SK-N-SH (cell line): ENCODE measurements at regions not wholly inside any gene's neighbourhood (a gene's known extent, or its start where the extent isn't known, plus 50 kb on each side); places are given as distances from the start of the nearest gene placed in this dataset.

Experiments
- EZH2phosphoT487 ChIP-seq: fragments of 200-600 bp; sonication (generic); IDR thresholded peaks from 2 replicates; pipeline ENCODE4 v1.6.1; 2017; ENCODE audit warnings: low read depth, mixed run types, mild to moderate bottlenecking, antibody characterized with exemption, moderate library complexity, borderline replicate concordance
- FOXM1 ChIP-seq: IDR thresholded peaks from 2 replicates; pipeline ENCODE4 v1.4.0; 2012; ENCODE audit warnings: low read depth, mild to moderate bottlenecking
- NFIC ChIP-seq: IDR thresholded peaks from 2 replicates; pipeline ENCODE4 v1.4.0; 2012; ENCODE audit warnings: borderline replicate concordance
- POLR2AphosphoS5 ChIP-seq: IDR thresholded peaks from 2 replicates; pipeline ENCODE4 v1.6.1; 2012; ENCODE audit warnings: low read depth, low read length
- RAD21 ChIP-seq: IDR thresholded peaks from 2 replicates; pipeline ENCODE4 v1.6.1; 2012; ENCODE audit warnings: mild to moderate bottlenecking, low read length
- TCF12 ChIP-seq: IDR thresholded peaks from 2 replicates; pipeline ENCODE4 v1.4.0; 2012
- TF ChIP-seq, protein P1 (sequence below): fragments of 200-600 bp; sonication (generic); IDR thresholded peaks from 2 replicates; pipeline ENCODE4 v1.6.1; 2017; ENCODE audit warnings: antibody characterized with exemption, mild to moderate bottlenecking, moderate library complexity
- TF ChIP-seq, protein P2 (sequence below): IDR thresholded peaks from 2 replicates; pipeline ENCODE4; 2012
- TF ChIP-seq, protein P3 (sequence below): IDR thresholded peaks from 2 replicates; pipeline ENCODE4 v1.6.1; 2012; ENCODE audit warnings: mild to moderate bottlenecking, low read depth, low read length, moderate library complexity
- TF ChIP-seq, protein P4 (sequence below): IDR thresholded peaks from 2 replicates; pipeline ENCODE4 v1.4.0; 2012; ENCODE audit warnings: low read depth
- TF ChIP-seq, protein P5 (sequence below): fragments of 150-350 bp; IDR thresholded peaks from 2 replicates; pipeline ENCODE4 v1.6.1; 2017; ENCODE audit warnings: antibody characterized with exemption, low read length, low read depth, borderline replicate concordance
- TF ChIP-seq, protein P6 (sequence below): fragments of 150-350 bp; IDR thresholded peaks from 2 replicates; pipeline ENCODE4 v1.6.1; 2016; ENCODE audit warnings: mild to moderate bottlenecking, low read depth, low read length

DNA sequence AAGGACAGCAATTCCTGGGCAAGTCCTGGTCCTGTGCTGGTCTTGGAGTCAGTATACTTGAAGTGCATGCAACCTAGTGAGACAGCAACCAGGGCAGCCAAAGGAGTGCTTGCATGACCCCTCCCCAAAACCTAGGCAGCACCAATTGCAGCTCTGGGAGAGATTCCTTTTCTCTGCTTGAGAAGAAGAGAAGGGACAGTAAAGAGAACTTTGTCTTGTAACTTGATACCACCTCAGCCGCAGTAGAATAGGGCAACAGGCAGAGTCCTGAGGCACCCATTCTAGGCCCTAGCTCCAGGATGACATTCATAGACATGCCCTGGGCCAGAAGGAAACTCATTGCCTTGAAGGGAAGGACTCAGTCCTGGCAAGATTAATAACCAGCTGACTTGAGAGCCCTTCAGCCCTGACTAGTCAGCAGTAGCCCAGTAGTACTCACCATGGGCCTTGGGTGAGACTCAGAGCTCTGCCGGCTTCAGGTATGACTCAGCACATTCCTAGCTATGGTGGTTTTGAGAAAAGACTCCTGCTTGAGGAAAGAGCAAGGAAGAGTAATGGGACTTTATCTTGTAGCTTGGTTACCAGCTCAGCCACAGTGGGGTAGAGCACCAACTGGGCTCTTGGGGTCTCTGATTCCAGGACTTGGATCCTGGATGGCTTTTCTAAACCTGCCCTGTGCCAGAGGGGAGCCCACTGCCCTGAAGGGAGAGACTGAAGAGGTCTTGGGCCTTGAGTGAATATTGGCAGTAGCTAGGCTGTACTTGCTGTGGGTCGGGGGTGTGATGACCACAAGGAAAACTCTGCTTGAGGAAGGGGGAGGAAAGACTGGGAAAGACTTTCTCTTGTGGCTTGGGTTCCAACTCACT, 51.7 kb upstream of the ACADM start:
- TF ChIP-seq, protein P1, sequence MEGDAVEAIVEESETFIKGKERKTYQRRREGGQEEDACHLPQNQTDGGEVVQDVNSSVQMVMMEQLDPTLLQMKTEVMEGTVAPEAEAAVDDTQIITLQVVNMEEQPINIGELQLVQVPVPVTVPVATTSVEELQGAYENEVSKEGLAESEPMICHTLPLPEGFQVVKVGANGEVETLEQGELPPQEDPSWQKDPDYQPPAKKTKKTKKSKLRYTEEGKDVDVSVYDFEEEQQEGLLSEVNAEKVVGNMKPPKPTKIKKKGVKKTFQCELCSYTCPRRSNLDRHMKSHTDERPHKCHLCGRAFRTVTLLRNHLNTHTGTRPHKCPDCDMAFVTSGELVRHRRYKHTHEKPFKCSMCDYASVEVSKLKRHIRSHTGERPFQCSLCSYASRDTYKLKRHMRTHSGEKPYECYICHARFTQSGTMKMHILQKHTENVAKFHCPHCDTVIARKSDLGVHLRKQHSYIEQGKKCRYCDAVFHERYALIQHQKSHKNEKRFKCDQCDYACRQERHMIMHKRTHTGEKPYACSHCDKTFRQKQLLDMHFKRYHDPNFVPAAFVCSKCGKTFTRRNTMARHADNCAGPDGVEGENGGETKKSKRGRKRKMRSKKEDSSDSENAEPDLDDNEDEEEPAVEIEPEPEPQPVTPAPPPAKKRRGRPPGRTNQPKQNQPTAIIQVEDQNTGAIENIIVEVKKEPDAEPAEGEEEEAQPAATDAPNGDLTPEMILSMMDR: no peak
- TF ChIP-seq, protein P2, sequence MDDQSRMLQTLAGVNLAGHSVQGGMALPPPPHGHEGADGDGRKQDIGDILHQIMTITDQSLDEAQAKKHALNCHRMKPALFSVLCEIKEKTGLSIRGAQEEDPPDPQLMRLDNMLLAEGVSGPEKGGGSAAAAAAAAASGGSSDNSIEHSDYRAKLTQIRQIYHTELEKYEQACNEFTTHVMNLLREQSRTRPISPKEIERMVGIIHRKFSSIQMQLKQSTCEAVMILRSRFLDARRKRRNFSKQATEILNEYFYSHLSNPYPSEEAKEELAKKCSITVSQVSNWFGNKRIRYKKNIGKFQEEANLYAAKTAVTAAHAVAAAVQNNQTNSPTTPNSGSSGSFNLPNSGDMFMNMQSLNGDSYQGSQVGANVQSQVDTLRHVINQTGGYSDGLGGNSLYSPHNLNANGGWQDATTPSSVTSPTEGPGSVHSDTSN: peak; percentile 53
- no peak for TF ChIP-seq NFIC
- TF ChIP-seq, protein P3, sequence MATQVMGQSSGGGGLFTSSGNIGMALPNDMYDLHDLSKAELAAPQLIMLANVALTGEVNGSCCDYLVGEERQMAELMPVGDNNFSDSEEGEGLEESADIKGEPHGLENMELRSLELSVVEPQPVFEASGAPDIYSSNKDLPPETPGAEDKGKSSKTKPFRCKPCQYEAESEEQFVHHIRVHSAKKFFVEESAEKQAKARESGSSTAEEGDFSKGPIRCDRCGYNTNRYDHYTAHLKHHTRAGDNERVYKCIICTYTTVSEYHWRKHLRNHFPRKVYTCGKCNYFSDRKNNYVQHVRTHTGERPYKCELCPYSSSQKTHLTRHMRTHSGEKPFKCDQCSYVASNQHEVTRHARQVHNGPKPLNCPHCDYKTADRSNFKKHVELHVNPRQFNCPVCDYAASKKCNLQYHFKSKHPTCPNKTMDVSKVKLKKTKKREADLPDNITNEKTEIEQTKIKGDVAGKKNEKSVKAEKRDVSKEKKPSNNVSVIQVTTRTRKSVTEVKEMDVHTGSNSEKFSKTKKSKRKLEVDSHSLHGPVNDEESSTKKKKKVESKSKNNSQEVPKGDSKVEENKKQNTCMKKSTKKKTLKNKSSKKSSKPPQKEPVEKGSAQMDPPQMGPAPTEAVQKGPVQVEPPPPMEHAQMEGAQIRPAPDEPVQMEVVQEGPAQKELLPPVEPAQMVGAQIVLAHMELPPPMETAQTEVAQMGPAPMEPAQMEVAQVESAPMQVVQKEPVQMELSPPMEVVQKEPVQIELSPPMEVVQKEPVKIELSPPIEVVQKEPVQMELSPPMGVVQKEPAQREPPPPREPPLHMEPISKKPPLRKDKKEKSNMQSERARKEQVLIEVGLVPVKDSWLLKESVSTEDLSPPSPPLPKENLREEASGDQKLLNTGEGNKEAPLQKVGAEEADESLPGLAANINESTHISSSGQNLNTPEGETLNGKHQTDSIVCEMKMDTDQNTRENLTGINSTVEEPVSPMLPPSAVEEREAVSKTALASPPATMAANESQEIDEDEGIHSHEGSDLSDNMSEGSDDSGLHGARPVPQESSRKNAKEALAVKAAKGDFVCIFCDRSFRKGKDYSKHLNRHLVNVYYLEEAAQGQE: no peak
- TF ChIP-seq RAD21: no peak
- no peak for TF ChIP-seq FOXM1
- TF ChIP-seq, protein P4, sequence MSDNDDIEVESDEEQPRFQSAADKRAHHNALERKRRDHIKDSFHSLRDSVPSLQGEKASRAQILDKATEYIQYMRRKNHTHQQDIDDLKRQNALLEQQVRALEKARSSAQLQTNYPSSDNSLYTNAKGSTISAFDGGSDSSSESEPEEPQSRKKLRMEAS: no peak
- no peak for TF ChIP-seq EZH2phosphoT487
- TF ChIP-seq, protein P5, sequence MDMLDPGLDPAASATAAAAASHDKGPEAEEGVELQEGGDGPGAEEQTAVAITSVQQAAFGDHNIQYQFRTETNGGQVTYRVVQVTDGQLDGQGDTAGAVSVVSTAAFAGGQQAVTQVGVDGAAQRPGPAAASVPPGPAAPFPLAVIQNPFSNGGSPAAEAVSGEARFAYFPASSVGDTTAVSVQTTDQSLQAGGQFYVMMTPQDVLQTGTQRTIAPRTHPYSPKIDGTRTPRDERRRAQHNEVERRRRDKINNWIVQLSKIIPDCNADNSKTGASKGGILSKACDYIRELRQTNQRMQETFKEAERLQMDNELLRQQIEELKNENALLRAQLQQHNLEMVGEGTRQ: no peak
- TF ChIP-seq POLR2AphosphoS5: no peak
- no peak for TF ChIP-seq TCF12
- TF ChIP-seq, protein P6, sequence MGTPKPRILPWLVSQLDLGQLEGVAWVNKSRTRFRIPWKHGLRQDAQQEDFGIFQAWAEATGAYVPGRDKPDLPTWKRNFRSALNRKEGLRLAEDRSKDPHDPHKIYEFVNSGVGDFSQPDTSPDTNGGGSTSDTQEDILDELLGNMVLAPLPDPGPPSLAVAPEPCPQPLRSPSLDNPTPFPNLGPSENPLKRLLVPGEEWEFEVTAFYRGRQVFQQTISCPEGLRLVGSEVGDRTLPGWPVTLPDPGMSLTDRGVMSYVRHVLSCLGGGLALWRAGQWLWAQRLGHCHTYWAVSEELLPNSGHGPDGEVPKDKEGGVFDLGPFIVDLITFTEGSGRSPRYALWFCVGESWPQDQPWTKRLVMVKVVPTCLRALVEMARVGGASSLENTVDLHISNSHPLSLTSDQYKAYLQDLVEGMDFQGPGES: no peak
